ENCODE measurements at regions not wholly inside any gene's neighbourhood (a gene's known extent, or its start where the extent isn't known, plus 50 kb on each side); places are given as distances from the start of the nearest gene placed in this dataset.

- no peak for DNase-seq (ENCODE audit: low read depth)
These were observed 272.1 kb downstream of the FAM76B start for GRCh38 chr11:95517453-95517852.

GRCh38 chr11:95516786-95517185, 272.8 kb downstream of the FAM76B start:
- no peak for DNase-seq (ENCODE audit: low read depth)

- DNase-seq (ENCODE audit: low read depth), result no peak
These were observed 273.4 kb downstream of the FAM76B start for GRCh38 chr11:95516175-95516574.

- DNase-seq (ENCODE audit: low read depth), result no peak
These were observed 274.2 kb downstream of the FAM76B start for GRCh38 chr11:95515371-95515770.

- DNase-seq (ENCODE audit: low read depth), result no peak
These were observed 275.0 kb downstream of the FAM76B start for GRCh38 chr11:95514416-95515110.

- no peak for DNase-seq (ENCODE audit: low read depth)
These were observed 276.9 kb downstream of the FAM76B start for GRCh38 chr11:95512682-95513081.

- no peak for DNase-seq (ENCODE audit: low read depth)
These were observed 277.4 kb downstream of the FAM76B start for GRCh38 chr11:95512177-95512576.

- DNase-seq (ENCODE audit: low read depth), result no peak
These were observed 277.4 kb upstream of the SESN3 start for GRCh38 chr11:95508219-95508890.

GRCh38 chr11:95507794-95508193, 276.8 kb upstream of the SESN3 start:
- no peak for DNase-seq (ENCODE audit: low read depth)

- no peak for DNase-seq (ENCODE audit: low read depth)
These were observed 275.8 kb upstream of the SESN3 start for GRCh38 chr11:95506777-95507176.

GRCh38 chr11:95505927-95506426, 275.0 kb upstream of the SESN3 start:
- no peak for DNase-seq (ENCODE audit: low read depth)

GRCh38 chr11:95503047-95503446, 272.0 kb upstream of the SESN3 start:
- no peak for DNase-seq (ENCODE audit: low read depth)

- no peak for DNase-seq (ENCODE audit: low read depth)
These were observed 271.5 kb upstream of the SESN3 start for GRCh38 chr11:95502522-95502921.

GRCh38 chr11:95501761-95502266, 270.8 kb upstream of the SESN3 start:
- no peak for DNase-seq (ENCODE audit: low read depth)

GRCh38 chr11:95500466-95500865, 269.5 kb upstream of the SESN3 start:
- DNase-seq (ENCODE audit: low read depth), result no peak

- DNase-seq (ENCODE audit: low read depth), result no peak
These were observed 268.6 kb upstream of the SESN3 start for GRCh38 chr11:95499516-95500135.

- no peak for DNase-seq (ENCODE audit: low read depth)
These were observed 267.9 kb upstream of the SESN3 start for GRCh38 chr11:95498722-95499425.

- DNase-seq (ENCODE audit: low read depth), result no peak
These were observed 265.9 kb upstream of the SESN3 start for GRCh38 chr11:95496901-95497300.

- no peak for DNase-seq (ENCODE audit: low read depth)
These were observed 264.7 kb upstream of the SESN3 start for GRCh38 chr11:95495706-95496105.

- no peak for DNase-seq (ENCODE audit: low read depth)
These were observed 263.9 kb upstream of the SESN3 start for GRCh38 chr11:95494856-95495255.

- DNase-seq (ENCODE audit: low read depth), result no peak
These were observed 263.2 kb upstream of the SESN3 start for GRCh38 chr11:95494167-95494566.

- no peak for DNase-seq (ENCODE audit: low read depth)
These were observed 259.6 kb upstream of the SESN3 start for GRCh38 chr11:95490625-95491024.

All from myocyte (in vitro differentiated cells).